HEK293 (cell line): ENCODE measurements at regions not wholly inside any gene's neighbourhood (a gene's known extent, or its start where the extent isn't known, plus 50 kb on each side); places are given as distances from the start of the nearest gene placed in this dataset.

ENCODE experiments used
- CTCF ChIA-PET: fragments of 350-600 bp; formaldehyde crosslinking; extraction: SDS; loops from one replicate; lab custom pipeline; 2021; ENCODE audit warnings: antibody characterized with exemption; lab: Yijun Ruan, JAX
- POLR2A ChIA-PET: fragments of 300-600 bp; formaldehyde crosslinking; extraction: SDS; loops from one replicate; lab custom pipeline; 2020; ENCODE audit warnings: antibody characterized with exemption, inconsistent platforms; lab: Yijun Ruan, JAX
- H3K27ac ChIP-seq: fragments of 200-500 bp; sonication (Bioruptor generic); 2 replicates; pipeline ENCODE4 v1.5.1; 2014; ENCODE audit warnings: low read depth, low read length, control low read depth, inconsistent platforms; ENCODE audit errors: extremely low read depth
- H3K36me3 ChIP-seq, 2 experiments: fragments of 200-500 bp in 1 of 2; sonication (Bioruptor generic) in 1 of 2; 1 replicate in 1 of 2; 2 replicates in 1 of 2; pipeline ENCODE4 v1.5.1; 2014 to 2017; ENCODE audit warnings: inconsistent platforms in 2 of 2, low read length in 2 of 2; ENCODE audit not compliant: control insufficient read depth in 2 of 2, insufficient read depth in 1 of 2
- H3K4me1 ChIP-seq: fragments of 200-500 bp; sonication (Bioruptor generic); 2 replicates; pipeline ENCODE4 v1.5.1; 2014; ENCODE audit warnings: mild to moderate bottlenecking, low read length, inconsistent platforms; ENCODE audit not compliant: control insufficient read depth, insufficient read depth
- H3K4me3 ChIP-seq: 2 replicates; pipeline ENCODE4 v1.5.1; 2011; ENCODE audit warnings: low read depth, mild to moderate bottlenecking, control low read depth, low read length, moderate library complexity
- H3K9me3 ChIP-seq: fragments of 200-500 bp; sonication (Bioruptor generic); 2 replicates; pipeline ENCODE4 v1.5.1; 2014; ENCODE audit warnings: low read depth, low read length, inconsistent platforms; ENCODE audit not compliant: control insufficient read depth, insufficient read depth
- EGR2 ChIP-seq: fragments of 450-650 bp; formaldehyde crosslinking; IDR thresholded peaks from 2 replicates; pipeline ENCODE4 v1.5.1; 2016; ENCODE audit warnings: low read depth, missing biosample characterization, missing genetic modification characterization
- GLIS1 ChIP-seq: fragments of 450-650 bp; formaldehyde crosslinking; IDR thresholded peaks from 2 replicates; pipeline ENCODE4 v1.5.1; 2016; ENCODE audit warnings: missing biosample characterization, missing genetic modification characterization
- KLF10 ChIP-seq: fragments of 450-650 bp; IDR thresholded peaks from 2 replicates; pipeline ENCODE4 v1.5.1; 2018; ENCODE audit warnings: missing biosample characterization, mild to moderate bottlenecking, missing genetic modification characterization
- MEIS1 ChIP-seq: sonication (generic); formaldehyde crosslinking; IDR thresholded peaks from 2 replicates; pipeline ENCODE4 v1.8.1; 2022; ENCODE audit warnings: missing genetic modification reagents, mild to moderate bottlenecking, borderline replicate concordance
- REPIN1 ChIP-seq: fragments of 450-650 bp; formaldehyde crosslinking; IDR thresholded peaks from 2 replicates; pipeline ENCODE4 v1.5.1; 2017; ENCODE audit warnings: missing biosample characterization, missing genetic modification characterization, low read depth
- SP7 ChIP-seq: fragments of 450-650 bp; formaldehyde crosslinking; IDR thresholded peaks from 2 replicates; pipeline ENCODE4 v1.5.1; 2016; ENCODE audit warnings: missing biosample characterization, missing genetic modification characterization
- TCF7L2 ChIP-seq: IDR thresholded peaks from 2 replicates; pipeline ENCODE4 v1.6.1; 2011; ENCODE audit warnings: low read depth, mild to moderate bottlenecking, inconsistent platforms, low read length, moderate library complexity, borderline replicate concordance
- WT1 ChIP-seq: fragments of 450-650 bp; formaldehyde crosslinking; IDR thresholded peaks from 2 replicates; pipeline ENCODE4 v1.5.1; 2016; ENCODE audit warnings: missing biosample characterization, missing genetic modification characterization
- ZBTB20 ChIP-seq: fragments of 450-650 bp; formaldehyde crosslinking; IDR thresholded peaks from 2 replicates; pipeline ENCODE4 v1.5.1; 2016; ENCODE audit warnings: missing biosample characterization, missing genetic modification characterization
- ZFHX2 ChIP-seq: fragments of 450-650 bp; formaldehyde crosslinking; conservative IDR thresholded peaks from 2 replicates; pipeline ENCODE4 v1.5.1; 2016; ENCODE audit warnings: missing biosample characterization, missing genetic modification characterization
- ZFP3 ChIP-seq: fragments of 450-650 bp; formaldehyde crosslinking; IDR thresholded peaks from 2 replicates; pipeline ENCODE4 v1.5.1; 2016; ENCODE audit warnings: low read depth, missing biosample characterization, missing genetic modification characterization
- ZIC2 ChIP-seq: fragments of 450-650 bp; formaldehyde crosslinking; IDR thresholded peaks from 2 replicates; pipeline ENCODE4 v1.5.1; 2016; ENCODE audit warnings: missing biosample characterization, missing genetic modification characterization
- ZNF16 ChIP-seq: fragments of 450-650 bp; formaldehyde crosslinking; IDR thresholded peaks from 2 replicates; pipeline ENCODE4 v1.5.1; 2016; ENCODE audit warnings: low read depth, missing biosample characterization, missing genetic modification characterization
- ZNF24 ChIP-seq: fragments of 450-650 bp; formaldehyde crosslinking; IDR thresholded peaks from 2 replicates; pipeline ENCODE4 v1.5.1; 2016; ENCODE audit warnings: missing biosample characterization, missing genetic modification characterization
- ZNF280D ChIP-seq: fragments of 450-650 bp; formaldehyde crosslinking; IDR thresholded peaks from 2 replicates; pipeline ENCODE4 v1.5.1; 2016; ENCODE audit warnings: missing biosample characterization, missing genetic modification characterization
- ZNF302 ChIP-seq: fragments of 450-650 bp; formaldehyde crosslinking; IDR thresholded peaks from 2 replicates; pipeline ENCODE4 v1.5.1; 2016; ENCODE audit warnings: missing biosample characterization, missing genetic modification characterization, low read depth
- ZNF398 ChIP-seq: fragments of 450-650 bp; formaldehyde crosslinking; IDR thresholded peaks from 2 replicates; pipeline ENCODE4 v1.5.1; 2017; ENCODE audit warnings: missing biosample characterization, missing genetic modification characterization
- ZNF514 ChIP-seq: fragments of 450-650 bp; formaldehyde crosslinking; IDR thresholded peaks from 2 replicates; pipeline ENCODE4 v1.5.1; 2016; ENCODE audit warnings: missing biosample characterization, missing genetic modification characterization
- ZNF544 ChIP-seq: fragments of 450-650 bp; formaldehyde crosslinking; IDR thresholded peaks from 2 replicates; pipeline ENCODE4 v1.5.0; 2017; ENCODE audit warnings: missing biosample characterization, missing genetic modification characterization
- ZNF548 ChIP-seq: fragments of 450-650 bp; formaldehyde crosslinking; IDR thresholded peaks from 2 replicates; pipeline ENCODE4 v1.5.1; 2016; ENCODE audit warnings: missing biosample characterization, missing genetic modification characterization
- ZNF585B ChIP-seq: fragments of 450-650 bp; formaldehyde crosslinking; IDR thresholded peaks from 2 replicates; pipeline ENCODE4 v1.5.1; 2016; ENCODE audit warnings: missing biosample characterization, missing genetic modification characterization
- ZNF596 ChIP-seq: fragments of 450-650 bp; IDR thresholded peaks from 2 replicates; pipeline ENCODE4 v1.5.0; 2018; ENCODE audit warnings: missing biosample characterization, mild to moderate bottlenecking, missing genetic modification characterization, moderate library complexity
- ZNF610 ChIP-seq: fragments of 450-650 bp; formaldehyde crosslinking; IDR thresholded peaks from 2 replicates; pipeline ENCODE4 v1.5.1; 2016; ENCODE audit warnings: missing biosample characterization, missing genetic modification characterization, borderline replicate concordance
- ZNF629 ChIP-seq: fragments of 450-650 bp; formaldehyde crosslinking; IDR thresholded peaks from 2 replicates; pipeline ENCODE4 v1.5.1; 2017; ENCODE audit warnings: missing biosample characterization, missing genetic modification characterization
- ZNF658 ChIP-seq: fragments of 450-650 bp; formaldehyde crosslinking; IDR thresholded peaks from 2 replicates; pipeline ENCODE4; 2016; ENCODE audit warnings: missing biosample characterization, missing genetic modification characterization
- ZNF660 ChIP-seq: fragments of 450-650 bp; IDR thresholded peaks from 2 replicates; pipeline ENCODE4 v1.5.1; 2018; ENCODE audit warnings: missing biosample characterization, mild to moderate bottlenecking, missing genetic modification characterization
- ZNF707 ChIP-seq: fragments of 450-650 bp; formaldehyde crosslinking; IDR thresholded peaks from 2 replicates; pipeline ENCODE4 v1.5.1; 2016; ENCODE audit warnings: missing biosample characterization, missing genetic modification characterization
- ZNF776 ChIP-seq: fragments of 450-650 bp; formaldehyde crosslinking; IDR thresholded peaks from 2 replicates; pipeline ENCODE4 v1.5.0; 2017; ENCODE audit warnings: missing biosample characterization, missing genetic modification characterization, borderline replicate concordance
- ZNF837 ChIP-seq: fragments of 450-650 bp; formaldehyde crosslinking; IDR thresholded peaks from 2 replicates; pipeline ENCODE4 v1.5.1; 2016; ENCODE audit warnings: missing biosample characterization, missing genetic modification characterization

GRCh38 chr1:22364326-22364650 is 87.4 kb upstream of the ZBTB40 start:
- H3K36me3 ChIP-seq = no peaks in the 10 kb centered on the region
- CTCF ChIA-PET = interaction anchor here (0.6 to 0.8 kb wide), 2 partner anchors 11 to 1177 kb away, joined by 4 to 7 read pairs; no protein-coding TSS in a partner anchor
- H3K4me3 ChIP-seq = no peak overlapping the region
- TF ChIP-seq ZNF302 (tag by site-specific recombination) = no peak
- no peak for TF ChIP-seq KLF10 (tag by site-specific recombination)
- no peak for TF ChIP-seq ZNF837 (tag by site-specific recombination)
- TF ChIP-seq ZNF398 (tag by site-specific recombination) = no peak
- TF ChIP-seq ZNF16 (tag by site-specific recombination) = no peak
- TF ChIP-seq ZBTB20 (tag by site-specific recombination) = no peak
- no peak for TF ChIP-seq ZNF658 (tag by site-specific recombination)
- H3K27ac ChIP-seq = no peak overlapping the region
- POLR2A ChIA-PET = interaction anchor here (0.6 kb wide), 1 partner anchor 58 kb away, joined by 4 read pairs; no protein-coding TSS in a partner anchor
- no peaks in the 10 kb centered on the region for H3K4me1 ChIP-seq
- H3K9me3 ChIP-seq = no peaks in the 10 kb centered on the region

- no peak for TF ChIP-seq ZNF610
- TF ChIP-seq ZNF514 (tag by site-specific recombination) = no peak
- TF ChIP-seq ZNF776 = no peak
- TF ChIP-seq MEIS1 (CRISPR knock-in tag) = no peak
- TF ChIP-seq ZNF544 = no peak
- no peak for TF ChIP-seq WT1
- no peak for TF ChIP-seq ZNF548
- no peak for TF ChIP-seq REPIN1 (tag by site-specific recombination)
- TF ChIP-seq ZFHX2 (tag by site-specific recombination) = no peak
- TF ChIP-seq ZNF707 = no peak
- H3K27ac ChIP-seq = no peak overlapping the region
- no peaks in the 10 kb centered on the region for H3K36me3 ChIP-seq
- no peaks in the 10 kb centered on the region for H3K9me3 ChIP-seq
- no peaks in the 10 kb centered on the region for H3K4me1 ChIP-seq
- no peak overlapping the region for H3K4me3 ChIP-seq
- CTCF ChIA-PET = interaction anchor here (0.6 to 0.9 kb wide), 5 partner anchors 12 to 1177 kb away, joined by 3 to 7 read pairs (median 4); no protein-coding TSS in a partner anchor
- POLR2A ChIA-PET = interaction anchor here (0.6 kb wide), 1 partner anchor 58 kb away, joined by 4 read pairs; no protein-coding TSS in a partner anchor
Observed at GRCh38 chr1:22364764-22365163, 86.9 kb upstream of the ZBTB40 start.

GRCh38 chr1:22365331-22366295 is 86.0 kb upstream of the ZBTB40 start:
- POLR2A ChIA-PET = no interaction called here
- H3K27ac ChIP-seq = no peak overlapping the region
- CTCF ChIA-PET = interaction anchor here (0.7 to 0.9 kb wide), 3 partner anchors 12 to 233 kb away, joined by 3 to 4 read pairs (median 4); no protein-coding TSS in a partner anchor
- no peak for TF ChIP-seq TCF7L2
- TF ChIP-seq ZNF585B = no peak
- no peak for TF ChIP-seq ZNF280D (tag by site-specific recombination)
- no peak for TF ChIP-seq ZFP3 (tag by site-specific recombination)
- TF ChIP-seq SP7 (tag by site-specific recombination) = peak; percentile 32
- TF ChIP-seq ZNF629 (tag by site-specific recombination) = peak; percentile 38; the same call in 1 of the 2 replicates
- TF ChIP-seq ZNF660 = 0 out of 2 replicates have a peak, but pooled peaks have one; percentile 18
- TF ChIP-seq ZNF596 (tag by site-specific recombination) = no peak
- peak; percentile 22; the same call in 1 of the 2 replicates for TF ChIP-seq ZNF24
- TF ChIP-seq ZIC2 (tag by site-specific recombination) = peak; percentile 70
- TF ChIP-seq ZFHX2 (tag by site-specific recombination) = peak; percentile 75
- TF ChIP-seq GLIS1 (tag by site-specific recombination) = peak; percentile 86
- TF ChIP-seq EGR2 (tag by site-specific recombination) = peak; percentile 38

More at GRCh38 chr1:22365331-22366295, 86.0 kb upstream of the ZBTB40 start:
- Histone ChIP-seq H3K36me3 (no peaks in the 10 kb centered on the region), H3K4me1 (no peaks in the 10 kb centered on the region), H3K9me3 (no peaks in the 10 kb centered on the region), H3K4me3 (no peak overlapping the region)
